GM18508 (cell line): ENCODE measurements at regions not wholly inside any gene's neighbourhood (a gene's known extent, or its start where the extent isn't known, plus 50 kb on each side); places are given as distances from the start of the nearest gene placed in this dataset.

Source experiments
- ATAC-seq: cut with Tn5 transposase; IDR thresholded peaks from one replicate; pipeline ENCODE4 v1.9.1; 2021; ENCODE audit warnings: moderate number of reproducible peaks; ENCODE audit not compliant: insufficient read depth, unreplicated experiment

- no peak for ATAC-seq
Measured at GRCh38 chr4:31545755-31546154, 825.6 kb downstream of the PCDH7 start.

GRCh38 chr4:31548021-31548420, 827.9 kb downstream of the PCDH7 start:
- no peak for ATAC-seq

- ATAC-seq = no peak
Measured at GRCh38 chr4:31548823-31549222, 828.7 kb downstream of the PCDH7 start.

- no peak for ATAC-seq
Measured at GRCh38 chr4:31549256-31549655, 829.1 kb downstream of the PCDH7 start.

- no peak for ATAC-seq
Measured at GRCh38 chr4:31557437-31557836, 837.3 kb downstream of the PCDH7 start.

- ATAC-seq = no peak
Measured at GRCh38 chr4:31573554-31573953, 853.4 kb downstream of the PCDH7 start.

GRCh38 chr4:31575504-31575903, 855.3 kb downstream of the PCDH7 start:
- no peak for ATAC-seq

GRCh38 chr4:31580843-31581242, 860.7 kb downstream of the PCDH7 start:
- ATAC-seq = no peak

- no peak for ATAC-seq
Measured at GRCh38 chr4:31585503-31585902, 865.3 kb downstream of the PCDH7 start.

GRCh38 chr4:31592293-31592692, 872.1 kb downstream of the PCDH7 start:
- ATAC-seq = no peak

GRCh38 chr4:31595496-31595895, 875.3 kb downstream of the PCDH7 start:
- no peak for ATAC-seq

- no peak for ATAC-seq
Measured at GRCh38 chr4:31598639-31599038, 878.5 kb downstream of the PCDH7 start.

GRCh38 chr4:31601793-31602192, 881.6 kb downstream of the PCDH7 start:
- ATAC-seq = no peak

- ATAC-seq = no peak
Measured at GRCh38 chr4:31613946-31614623, 893.9 kb downstream of the PCDH7 start.

GRCh38 chr4:31617667-31618066, 897.5 kb downstream of the PCDH7 start:
- ATAC-seq = no peak

GRCh38 chr4:31620476-31620875, 900.3 kb downstream of the PCDH7 start:
- no peak for ATAC-seq

GRCh38 chr4:31645236-31645635, 925.1 kb downstream of the PCDH7 start:
- ATAC-seq = no peak

- no peak for ATAC-seq
Measured at GRCh38 chr4:31647786-31648185, 927.6 kb downstream of the PCDH7 start.

- no peak for ATAC-seq
Measured at GRCh38 chr4:31649878-31650277, 929.7 kb downstream of the PCDH7 start.

GRCh38 chr4:31651541-31651940, 931.4 kb downstream of the PCDH7 start:
- ATAC-seq = no peak

GRCh38 chr4:31655328-31655727, 935.2 kb downstream of the PCDH7 start:
- ATAC-seq = no peak

GRCh38 chr4:31657859-31658570, 937.8 kb downstream of the PCDH7 start:
- ATAC-seq = no peak
